ENCODE measurements at regions not wholly inside any gene's neighbourhood (a gene's known extent, or its start where the extent isn't known, plus 50 kb on each side); places are given as distances from the start of the nearest gene placed in this dataset.

DNA sequence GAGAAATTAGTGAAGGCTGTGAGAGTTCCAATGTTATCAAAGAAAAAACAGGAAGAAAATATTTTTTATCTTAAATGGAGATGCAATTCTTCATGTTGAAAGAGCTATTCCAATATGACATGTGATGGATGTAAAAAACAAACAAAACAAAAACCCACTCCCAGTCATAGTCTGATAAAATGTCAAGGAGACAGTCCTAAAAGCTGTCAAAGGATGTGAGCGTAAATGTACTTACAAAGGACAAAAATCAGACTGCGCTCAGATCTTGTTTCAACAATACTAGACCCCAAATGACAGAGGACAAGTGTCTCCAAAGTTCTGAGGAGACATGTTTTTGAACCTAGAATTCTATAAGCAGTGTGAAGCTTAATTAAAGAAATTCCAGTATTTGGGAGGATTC, 265.8 kb downstream of the PLPP3 start:
- DNase-seq (ENCODE audit: low spot score), result no peak

DNA sequence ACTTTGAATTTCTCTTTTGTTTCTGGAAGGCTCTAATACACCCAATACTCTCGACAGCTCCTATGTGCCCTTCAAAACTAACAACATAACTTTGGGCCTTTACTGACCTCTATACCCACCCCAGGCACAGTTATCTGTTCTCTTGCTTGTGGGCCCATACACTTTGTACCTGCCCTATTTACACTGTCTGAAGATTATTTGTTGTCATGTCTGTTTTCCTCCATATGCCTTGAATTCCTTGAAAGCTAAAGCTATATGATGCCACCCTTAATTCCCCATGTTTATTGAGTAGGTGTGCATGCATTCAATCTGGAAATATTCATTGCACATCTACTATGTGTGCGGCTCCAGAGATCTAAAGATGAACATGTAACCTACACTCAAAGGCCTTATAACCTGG, 267.6 kb downstream of the PLPP3 start:
- no peak for DNase-seq (ENCODE audit: low spot score)

DNA sequence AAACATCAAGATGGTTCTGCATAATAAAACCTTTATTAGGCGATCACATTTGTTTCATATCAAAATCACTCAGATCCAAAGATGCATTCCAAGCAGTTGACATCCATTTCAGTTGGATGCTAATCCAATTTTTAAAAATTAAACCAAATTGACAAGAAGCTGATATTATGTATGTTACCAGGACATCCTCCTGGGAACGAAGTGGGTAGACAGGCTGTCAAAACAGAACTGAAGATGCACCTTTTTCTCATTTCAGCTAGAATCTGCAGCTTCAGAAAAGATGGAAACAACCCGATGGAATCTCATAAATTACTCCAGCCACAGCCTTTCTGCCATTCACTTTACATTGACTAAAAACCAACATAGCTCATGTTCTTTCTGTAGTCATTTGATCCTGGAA, 268.4 kb downstream of the PLPP3 start:
- no peak for DNase-seq (ENCODE audit: low spot score)

DNA sequence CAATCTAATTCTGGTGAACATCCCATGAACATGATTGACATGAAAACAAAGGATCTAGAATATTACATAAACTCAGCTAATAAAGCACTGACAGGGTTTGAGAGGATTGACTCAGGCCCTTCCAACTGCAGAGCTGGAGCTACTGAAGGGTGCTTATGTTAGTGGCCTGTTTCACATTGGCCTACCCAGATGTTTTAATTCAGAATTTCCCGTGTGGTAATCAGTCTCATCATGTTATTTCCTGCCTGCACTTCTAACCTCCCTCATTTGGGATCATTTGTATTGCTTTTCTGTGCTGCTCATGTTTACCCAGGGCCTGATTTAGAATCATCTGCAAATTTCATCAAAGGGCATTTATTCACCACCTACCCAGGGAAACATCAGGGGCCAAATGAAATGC, 270.3 kb downstream of the PLPP3 start:
- DNase-seq (ENCODE audit: low spot score), result no peak

DNA sequence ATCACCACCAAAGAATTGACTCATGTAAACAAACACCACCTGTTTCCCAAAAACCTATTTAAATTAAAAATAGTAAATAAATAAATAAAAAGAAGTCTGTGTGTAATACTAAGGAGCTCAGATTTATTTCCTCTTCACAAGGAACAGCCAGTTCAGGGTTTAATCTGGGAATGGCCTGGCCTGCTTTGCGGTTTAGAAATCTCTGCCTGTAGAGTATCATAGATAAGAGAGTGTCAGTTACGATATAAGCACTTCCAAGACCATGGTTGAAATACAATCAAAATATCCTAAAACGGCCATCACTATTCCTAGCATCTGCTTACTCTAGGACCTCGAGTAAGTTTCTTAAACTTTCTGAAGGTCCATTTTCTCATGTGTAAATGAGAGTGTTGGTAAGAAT, 274.4 kb downstream of the PLPP3 start:
- DNase-seq (ENCODE audit: low spot score), result no peak

DNA sequence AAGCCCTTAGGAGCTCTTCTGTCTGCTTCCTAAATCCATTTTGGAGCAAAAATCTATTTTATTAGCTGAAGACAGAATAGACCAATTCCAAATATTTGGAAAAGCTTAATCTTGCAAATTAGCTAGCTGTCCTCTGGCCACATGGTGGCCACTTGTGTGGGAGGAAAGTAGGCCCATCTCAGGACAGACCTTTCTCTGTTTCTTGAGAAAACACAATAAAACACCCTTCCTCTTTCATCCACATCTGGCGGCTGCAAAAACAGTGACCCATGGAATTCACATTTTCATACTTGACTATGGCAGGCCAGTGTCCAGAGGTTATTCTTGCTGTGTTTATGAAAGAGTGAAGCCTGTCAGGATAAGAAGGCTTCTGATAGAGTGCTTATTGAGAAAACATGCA, 275.6 kb downstream of the PLPP3 start:
- DNase-seq (ENCODE audit: low spot score), result no peak

DNA sequence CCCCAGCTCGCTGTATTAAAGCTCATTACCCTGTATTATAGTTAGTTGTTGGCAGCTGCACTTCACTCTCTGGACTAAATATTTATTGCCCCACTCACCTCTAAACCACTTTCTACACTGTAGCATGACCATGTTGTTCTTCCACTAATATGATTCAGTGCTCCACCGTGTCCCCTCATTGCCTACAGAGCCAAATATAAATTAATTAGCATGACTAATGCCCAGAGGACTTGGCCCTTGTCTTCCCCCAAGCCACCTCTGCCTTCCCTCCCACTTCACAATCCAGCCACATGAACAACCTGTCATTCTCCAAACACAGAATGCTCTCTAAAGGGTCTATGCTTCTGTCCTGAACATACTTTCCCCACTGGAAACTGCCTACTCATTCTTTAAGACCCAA, 276.5 kb downstream of the PLPP3 start:
- no peak for DNase-seq (ENCODE audit: low spot score)

DNA sequence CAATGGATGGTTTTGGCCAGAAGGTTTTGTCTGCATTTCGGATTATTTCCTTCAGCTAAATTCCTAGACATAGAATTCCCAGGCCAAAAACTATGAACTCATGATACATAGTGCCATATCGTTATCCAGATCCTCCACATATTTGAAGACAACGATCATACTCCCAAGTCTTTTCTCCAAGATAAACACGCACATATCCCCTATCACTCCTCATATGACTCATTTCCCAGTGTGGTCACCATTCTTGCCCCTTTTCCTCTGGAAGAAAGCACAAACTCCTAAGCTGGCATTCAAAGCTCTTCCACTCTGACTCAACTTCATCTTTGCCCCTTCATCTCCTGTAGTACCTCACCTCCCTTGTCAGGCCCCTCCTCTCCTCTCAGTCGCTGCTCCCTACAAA, 277.6 kb downstream of the PLPP3 start:
- no peak for DNase-seq (ENCODE audit: low spot score)

DNA sequence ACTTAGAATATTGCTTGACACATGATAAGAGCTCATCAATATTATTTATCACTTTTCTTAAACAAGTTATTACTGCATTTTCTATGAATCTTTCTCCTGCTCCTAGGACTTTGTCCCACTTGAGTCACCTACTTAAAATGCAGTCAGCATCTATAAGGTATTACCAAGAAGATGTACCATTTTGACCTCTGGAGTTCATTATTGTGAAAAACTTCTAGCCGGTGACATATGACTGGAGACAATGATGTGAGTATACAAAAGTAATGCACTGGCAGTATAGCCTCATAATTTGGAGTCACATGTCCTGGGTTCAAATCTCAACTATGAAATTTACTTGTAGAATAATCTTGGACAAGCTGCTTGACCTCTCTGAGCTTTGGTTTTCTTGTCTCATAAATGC, 278.5 kb downstream of the PLPP3 start:
- no peak for DNase-seq (ENCODE audit: low spot score)

DNA sequence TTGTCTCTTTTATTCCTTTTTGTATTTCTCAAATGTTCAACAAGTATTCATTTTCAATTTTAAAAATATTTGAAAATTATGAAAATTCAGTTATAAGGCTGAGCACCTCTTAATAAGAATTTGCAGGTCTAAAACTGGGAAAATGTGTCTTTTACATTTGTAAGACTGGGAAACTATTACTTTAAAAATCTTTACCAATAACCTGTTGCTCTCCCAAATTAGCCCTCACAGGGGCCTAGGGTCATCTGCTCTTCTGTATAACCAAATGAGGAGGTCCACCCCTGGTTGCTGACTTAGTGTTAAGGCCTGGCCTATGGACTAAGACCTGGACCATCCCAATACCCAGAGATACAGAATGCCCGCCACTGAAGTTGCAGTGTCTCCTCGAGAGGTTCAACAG, 280.5 kb downstream of the PLPP3 start:
- no peak for DNase-seq (ENCODE audit: low spot score)

DNA sequence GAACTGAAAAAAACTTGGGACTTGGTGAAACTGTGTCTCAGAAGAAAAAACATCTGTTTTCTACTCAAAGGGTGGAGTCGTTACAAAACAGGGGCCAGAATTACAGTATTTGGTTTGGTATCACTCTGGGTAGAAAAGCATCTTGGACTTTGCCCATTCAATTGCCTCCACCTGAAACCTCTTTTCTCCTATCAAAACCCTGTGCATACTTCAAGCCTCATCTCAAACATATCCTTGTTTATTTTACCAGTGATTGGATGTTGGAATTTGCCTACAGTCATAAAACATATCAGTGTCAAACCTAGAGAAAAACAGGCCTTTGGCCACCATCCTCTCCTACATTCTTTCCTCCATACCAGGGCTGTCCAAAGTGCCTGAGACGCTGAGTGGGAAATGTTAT, 281.5 kb downstream of the PLPP3 start:
- no peak for DNase-seq (ENCODE audit: low spot score)

DNA sequence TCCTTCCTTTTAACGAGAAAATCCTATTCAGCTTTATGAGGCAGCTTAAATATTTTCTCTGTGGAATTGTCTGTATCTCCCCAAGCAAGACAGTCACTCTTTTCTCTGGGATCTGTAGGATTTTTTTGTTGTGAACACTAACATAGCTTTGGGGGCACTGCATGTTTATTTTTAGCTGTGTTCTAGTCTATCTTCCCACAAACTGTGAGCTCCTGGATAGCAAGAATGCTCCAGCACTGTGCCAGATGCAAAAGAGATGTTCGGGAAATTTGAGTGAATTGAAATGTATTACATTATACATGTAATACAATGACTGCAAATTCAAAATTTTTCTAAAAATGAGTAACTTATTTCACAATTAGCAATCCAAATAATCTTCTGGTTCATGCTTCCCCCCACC, 282.2 kb downstream of the PLPP3 start:
- DNase-seq (ENCODE audit: low spot score), result no peak

DNA sequence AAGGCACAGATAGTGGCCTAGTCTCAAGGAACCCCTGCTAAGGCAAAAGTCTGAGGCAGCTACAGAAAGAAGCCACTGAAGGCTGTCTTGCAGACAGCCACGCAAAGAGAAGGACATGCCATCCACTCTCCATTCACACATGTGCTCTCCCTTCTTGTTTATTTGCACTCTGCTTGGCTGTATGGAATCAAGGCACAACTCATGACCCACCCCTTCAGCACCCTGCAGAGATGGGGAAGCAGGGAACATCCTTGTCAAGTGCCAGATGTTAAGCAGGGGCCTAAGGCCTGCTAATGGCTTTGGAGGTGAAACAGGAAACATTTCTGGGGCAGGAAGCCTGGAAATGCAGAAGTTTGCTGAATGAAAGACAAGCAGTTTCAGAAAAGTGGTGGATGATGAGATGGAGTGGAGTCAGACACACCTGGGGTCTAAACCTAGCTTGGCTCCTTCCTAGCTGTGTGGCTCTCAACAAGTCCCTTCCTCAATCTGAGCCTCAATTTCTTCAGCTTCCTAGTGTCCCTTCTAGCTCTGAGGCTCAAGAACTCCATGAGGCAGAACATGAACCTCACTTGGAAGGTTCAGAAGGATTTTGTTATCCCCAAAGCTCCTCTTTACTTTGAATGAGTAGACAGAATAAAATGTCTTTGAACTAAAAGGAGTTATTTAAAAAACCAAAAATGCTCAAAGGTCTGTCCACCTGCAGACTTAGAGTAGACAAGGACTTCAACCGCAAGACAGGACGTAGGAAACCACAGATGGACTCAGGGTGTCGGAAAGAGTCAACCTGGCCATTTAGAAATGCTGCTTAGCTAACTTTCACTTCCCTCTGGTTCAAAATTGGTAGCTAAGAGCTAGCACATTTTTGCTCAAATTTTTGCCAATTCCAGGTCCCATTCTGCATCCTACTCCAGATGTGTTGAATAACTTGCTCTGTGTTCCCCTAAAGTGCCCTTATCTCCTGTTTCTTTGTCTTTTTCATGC, 283.1 kb downstream of the PLPP3 start:
- no peak for DNase-seq (ENCODE audit: low spot score)

DNA sequence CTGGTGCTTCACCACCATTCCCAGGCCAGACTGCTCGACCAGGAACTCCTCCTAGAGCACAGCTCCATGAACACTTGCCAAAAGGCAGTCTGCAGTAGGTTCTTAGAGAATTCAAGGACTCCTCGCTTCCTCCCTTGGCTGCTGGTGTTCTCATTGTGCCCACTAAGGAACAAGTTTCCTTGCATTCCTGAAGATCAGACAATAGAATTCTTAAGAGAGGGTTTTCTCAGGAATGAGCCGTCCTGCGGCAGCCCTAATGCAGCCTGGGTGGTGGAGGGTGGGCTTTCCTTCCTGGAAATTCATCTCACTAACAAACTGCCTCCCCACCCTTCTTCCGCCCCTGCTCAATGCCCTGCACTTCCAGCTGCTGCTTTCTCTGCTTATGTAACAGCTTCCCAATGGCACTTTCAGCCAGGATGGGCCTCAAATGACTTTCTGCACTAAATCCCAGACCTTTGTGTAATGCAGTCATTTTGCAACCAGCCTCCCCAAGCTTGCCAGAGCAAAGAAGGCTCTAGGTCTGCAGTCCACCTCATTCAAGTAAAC, 287.9 kb downstream of the PLPP3 start:
- no peak for DNase-seq (ENCODE audit: low spot score)

DNA sequence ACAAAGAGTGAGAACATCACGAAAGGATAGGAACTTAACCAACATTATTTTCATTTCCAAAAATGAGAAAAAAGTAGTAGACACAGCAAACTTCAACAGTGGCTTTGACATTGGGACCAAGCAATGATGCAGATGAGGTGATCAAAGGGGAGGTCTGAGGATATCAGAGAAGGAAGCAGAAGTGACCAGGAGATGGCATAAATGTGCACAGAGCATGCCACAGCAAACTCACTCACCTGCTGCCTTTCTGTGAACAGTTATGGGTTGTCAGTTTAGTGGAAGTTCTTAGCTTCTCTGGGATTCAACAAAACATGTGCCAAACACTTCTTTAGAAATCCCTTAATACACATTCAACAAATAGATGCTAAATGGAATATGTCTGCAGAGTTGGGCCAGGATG, 290.1 kb downstream of the PLPP3 start:
- DNase-seq (ENCODE audit: low spot score), result no peak

DNA sequence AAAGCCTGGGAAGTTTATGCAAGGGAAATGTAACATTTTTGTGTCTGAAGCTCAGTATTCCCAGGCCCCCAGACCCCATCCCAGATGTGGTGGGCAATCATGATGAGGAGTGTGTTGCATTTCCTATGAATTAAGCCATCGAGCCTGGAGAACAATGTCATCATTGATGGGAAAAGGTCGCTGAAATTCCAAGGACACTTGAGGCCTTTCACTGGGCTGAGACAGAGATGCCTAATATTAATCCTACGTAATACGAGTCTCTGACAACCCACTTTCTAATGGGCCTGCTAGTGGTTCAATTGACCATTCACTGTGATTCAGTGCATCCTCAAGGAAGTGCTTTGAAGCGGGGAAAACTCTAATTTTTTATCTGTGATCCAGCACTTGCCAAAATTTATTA, 291.6 kb downstream of the PLPP3 start:
- DNase-seq (ENCODE audit: low spot score), result no peak

DNA sequence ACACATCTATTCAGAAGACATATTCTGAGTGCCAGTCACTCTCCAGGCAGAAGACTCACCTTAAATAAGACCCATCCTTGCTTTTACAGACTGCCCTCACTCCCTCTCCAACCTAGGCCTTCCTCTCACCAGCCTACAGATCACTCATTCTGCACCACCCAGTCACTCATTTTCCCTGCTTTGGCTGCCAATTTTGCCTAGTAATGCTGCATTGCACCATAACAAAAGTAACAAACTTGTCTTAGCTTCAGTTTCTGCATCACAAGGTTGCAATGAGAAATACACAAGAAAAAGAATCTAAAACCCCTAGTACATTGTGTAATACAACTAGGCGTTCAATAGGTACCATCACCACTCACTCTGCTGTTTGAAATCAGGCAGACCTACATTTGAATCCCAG, 292.4 kb downstream of the PLPP3 start:
- DNase-seq (ENCODE audit: low spot score), result no peak

DNA sequence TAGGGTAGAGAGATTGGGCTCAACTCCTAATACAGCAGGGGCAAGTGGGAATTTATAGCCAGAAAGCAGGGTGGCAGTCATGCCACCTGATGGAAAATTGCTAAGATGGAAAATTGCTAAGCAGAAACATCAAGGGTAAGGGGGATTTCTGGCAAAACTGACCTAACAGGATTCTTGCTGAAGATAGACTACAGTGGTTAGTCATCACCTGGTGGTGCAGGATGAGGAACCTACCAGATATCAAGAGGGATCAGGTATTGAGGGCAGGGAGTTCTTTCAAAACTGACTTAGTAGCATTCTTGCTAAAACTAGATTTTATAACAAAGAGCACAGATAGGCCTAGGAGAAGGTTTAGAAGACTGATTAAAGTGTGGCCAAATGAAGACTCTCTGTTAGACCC, 292.9 kb downstream of the PLPP3 start:
- DNase-seq (ENCODE audit: low spot score), result no peak

DNA sequence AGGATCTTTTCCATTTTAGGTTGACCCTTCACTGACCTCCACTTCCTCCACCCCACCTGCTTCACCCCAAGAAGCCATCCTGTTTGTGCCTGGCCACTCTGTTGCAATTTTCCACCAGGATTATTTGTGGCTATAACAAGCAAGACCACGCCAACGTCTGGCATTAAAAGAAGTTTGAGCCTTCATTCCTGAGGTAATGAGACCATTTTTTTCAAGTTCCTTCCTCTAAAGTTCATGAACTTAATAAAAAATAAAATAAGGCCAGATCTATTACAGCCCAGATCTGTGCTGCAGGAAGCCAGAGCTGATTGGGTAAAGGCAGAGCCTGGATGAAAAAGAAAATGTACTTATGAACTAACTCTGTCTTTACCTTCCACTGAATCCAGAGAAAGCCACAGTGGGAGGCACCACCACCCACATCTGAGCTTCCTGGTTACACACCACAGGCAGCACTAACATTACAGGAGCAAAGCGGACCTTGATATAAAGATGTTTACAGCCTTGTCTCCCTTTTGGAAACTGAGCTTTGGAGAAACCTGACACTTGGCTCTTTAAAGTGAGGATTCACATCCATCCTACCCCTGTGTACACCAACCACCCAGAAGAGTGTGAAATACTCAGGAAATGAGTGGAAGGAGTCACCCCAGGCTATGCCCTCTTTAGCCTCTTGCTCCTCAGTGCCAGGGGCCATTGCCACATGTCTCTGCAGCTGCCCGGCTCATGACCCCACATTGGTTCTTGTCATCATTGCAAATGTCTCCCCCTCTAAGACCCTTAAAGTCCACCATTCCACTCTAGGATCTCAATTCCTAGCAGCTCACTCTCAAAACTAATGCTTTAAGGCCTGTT, 293.6 kb downstream of the PLPP3 start:
- DNase-seq (ENCODE audit: low spot score), result no peak

DNA sequence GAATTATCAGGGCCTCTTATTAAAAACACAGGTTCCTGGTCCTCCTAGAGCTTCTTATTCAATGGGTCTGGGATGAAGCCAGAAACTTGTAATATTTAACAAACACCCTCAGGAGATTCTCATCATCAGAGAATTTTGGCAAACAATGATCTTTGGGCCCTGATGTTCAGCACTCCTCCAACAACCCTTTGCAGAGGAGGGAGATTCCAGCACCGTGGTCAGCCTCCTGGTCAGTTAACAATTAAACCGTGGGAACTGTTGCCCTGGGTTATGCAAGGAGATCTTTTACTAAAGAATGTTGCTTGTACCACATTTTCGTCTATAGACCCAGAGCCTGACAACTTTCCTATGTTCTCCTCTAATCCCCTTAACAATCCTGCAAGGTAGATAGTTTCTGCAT, 294.4 kb downstream of the PLPP3 start:
- DNase-seq (ENCODE audit: low spot score), result no peak

DNA sequence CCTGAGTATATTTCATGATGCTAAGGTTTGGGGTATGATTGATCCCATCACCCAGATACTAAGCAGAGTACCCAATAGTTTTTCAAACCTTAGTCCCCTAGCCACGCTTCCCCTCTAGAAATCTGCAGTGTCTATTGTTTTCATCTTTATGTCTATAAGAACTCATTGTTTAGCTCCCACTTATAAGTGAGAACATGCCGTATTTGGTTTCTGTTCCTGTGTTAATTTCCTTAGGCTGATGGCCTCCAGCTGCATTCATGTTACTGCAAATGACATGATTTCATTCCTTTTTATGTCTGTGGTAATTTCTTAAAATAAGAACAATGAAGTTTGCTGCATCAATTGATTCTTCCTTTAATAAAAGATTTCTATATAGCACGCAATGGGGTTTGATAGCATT, 301.3 kb downstream of the PLPP3 start:
- DNase-seq (ENCODE audit: low spot score), result no peak

DNA sequence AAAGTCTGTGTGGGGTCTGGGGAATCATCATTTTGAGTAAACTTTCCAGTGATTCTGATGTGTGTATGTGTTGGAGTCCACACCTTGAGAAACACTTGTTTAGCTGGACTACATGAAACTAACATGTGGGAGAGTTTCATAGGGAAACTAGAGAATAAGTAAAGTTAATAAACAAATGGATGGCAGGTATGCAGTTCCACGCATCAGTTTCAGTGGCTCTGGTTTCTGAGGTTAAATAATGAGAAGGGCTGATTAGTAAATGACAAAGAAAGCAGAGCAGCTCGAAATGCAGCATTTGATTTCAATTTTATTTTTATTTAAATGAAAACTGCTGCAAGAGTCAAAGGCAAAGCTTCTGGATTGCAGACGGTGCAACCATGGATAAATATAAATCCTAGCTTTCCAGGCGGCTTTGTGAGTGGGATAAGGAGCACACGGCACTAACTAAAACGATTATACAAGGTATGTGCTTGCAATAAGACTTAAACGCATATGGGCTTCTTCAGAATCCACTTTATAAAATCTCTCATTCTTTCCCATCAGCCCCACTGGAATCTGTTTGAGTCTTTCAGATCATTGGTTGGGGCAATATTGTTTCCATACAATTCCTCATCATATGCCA, 310.7 kb downstream of the PLPP3 start:
- DNase-seq (ENCODE audit: low spot score), result no peak

DNA sequence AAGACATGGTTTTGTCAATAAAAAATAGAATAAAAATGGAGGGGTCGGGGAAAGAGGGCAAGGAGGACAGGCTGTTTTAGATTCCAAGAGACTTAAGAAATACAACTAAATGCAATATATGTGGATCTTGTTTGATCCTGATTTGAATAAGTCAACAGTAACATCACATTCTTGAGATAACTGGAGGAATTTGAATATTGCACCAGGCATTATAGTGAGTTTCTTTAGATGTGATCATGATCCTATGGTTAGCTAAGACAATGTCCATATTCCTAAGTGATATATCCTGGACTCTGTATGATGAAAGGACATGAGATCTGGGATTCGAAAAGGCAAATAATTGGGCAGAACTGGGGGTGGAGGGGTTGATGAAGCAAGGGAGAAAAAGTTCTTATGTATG, 311.8 kb downstream of the PLPP3 start:
- no peak for DNase-seq (ENCODE audit: low spot score)
